ENCODE measurements at regions not wholly inside any gene's neighbourhood (a gene's known extent, or its start where the extent isn't known, plus 50 kb on each side); places are given as distances from the start of the nearest gene placed in this dataset.

- DNase-seq: no peak
Measured at GRCh38 chrX:134174273-134174660, 62.7 kb upstream of the CCDC160 start.

GRCh38 chrX:134174859-134175258 is 62.1 kb upstream of the CCDC160 start:
- DNase-seq: no peak

GRCh38 chrX:134177527-134177926 is 59.5 kb upstream of the CCDC160 start:
- DNase-seq: no peak

DNA sequence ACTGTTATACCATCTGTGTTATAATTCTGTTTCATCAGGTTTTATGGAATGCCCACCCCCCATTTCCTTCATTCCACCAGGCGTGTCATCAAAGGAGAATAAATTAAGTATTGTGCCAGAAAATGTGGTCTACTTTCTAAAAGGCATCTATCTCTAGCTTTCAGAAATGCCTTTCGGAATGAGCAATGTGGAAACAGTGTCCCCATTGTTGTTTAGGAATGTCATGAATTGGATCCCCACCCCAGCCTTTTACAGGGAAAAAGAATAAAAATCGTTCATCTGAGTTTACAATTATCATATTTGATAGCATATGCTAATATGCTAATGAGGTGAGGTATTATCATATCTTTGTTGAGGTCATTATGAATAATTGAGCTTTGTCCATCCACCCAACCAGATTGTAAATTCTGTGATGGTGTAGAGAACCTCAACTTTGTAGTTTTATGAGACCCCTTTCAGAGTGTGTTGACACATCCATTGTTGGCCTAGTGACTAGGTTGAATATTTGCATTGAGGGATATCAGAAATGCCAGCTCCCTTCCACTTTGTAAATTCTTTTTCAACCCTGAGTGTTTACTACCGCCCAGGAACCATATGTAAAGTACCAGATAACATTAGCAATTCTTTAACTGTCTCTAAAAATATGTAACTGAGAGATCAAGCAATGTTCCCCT is 56.2 kb upstream of the CCDC160 start:
- no peak for DNase-seq

DNA sequence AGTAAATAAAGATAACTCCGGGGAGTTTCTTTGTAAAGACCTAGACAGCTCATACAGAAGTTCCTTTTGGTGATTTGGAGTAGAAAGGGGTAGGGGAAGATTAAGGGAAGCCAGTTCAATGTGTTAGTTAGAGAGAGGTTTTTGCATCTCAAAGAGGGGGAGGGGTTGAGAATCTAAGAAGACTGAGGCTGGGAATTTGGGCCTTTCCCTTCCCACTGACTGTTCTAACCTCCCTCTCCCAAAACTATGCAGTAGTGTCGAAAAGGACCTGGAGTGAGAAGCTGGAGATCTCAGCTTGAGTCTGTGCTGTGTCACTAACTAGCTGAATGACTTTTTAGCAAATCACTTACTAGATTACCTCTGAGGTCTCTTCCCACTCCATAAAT is 55.7 kb upstream of the CCDC160 start:
- DNase-seq: no peak

GRCh38 chrX:134183665-134184064 is 53.3 kb upstream of the CCDC160 start:
- no peak for DNase-seq

DNA sequence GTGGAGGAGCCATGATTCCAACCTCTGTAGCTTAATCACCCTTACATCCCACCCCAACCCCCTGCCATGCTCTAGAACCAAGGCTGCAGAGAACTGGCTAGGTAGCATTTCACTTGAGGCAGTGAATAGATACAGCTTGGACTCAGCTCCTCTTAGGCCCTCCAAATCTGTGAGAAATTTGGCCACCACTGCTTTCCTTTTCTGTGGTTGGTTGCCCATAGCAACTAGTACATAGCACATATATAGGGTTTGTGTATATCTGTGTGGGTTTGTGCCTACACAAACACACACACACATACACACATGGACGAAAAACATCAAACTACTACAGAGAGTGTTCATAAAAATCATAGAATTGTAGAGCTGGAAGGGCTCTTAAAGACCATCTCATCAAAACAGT is 52.0 kb upstream of the CCDC160 start:
- no peak for DNase-seq

- no peak for DNase-seq
Measured at GRCh38 chrX:134186362-134187121, 50.4 kb upstream of the CCDC160 start.

Measured in NCI-H524 treated with DMSO at 0.1 percent for 48 hours (cell line).